A673 (cell line): ENCODE measurements at regions not wholly inside any gene's neighbourhood (a gene's known extent, or its start where the extent isn't known, plus 50 kb on each side); places are given as distances from the start of the nearest gene placed in this dataset.

Experiments used
- CTCF ChIP-seq: fragments of 300-800, 200-600 bp; sonication (generic); conservative IDR thresholded peaks from 2 replicates; pipeline ENCODE4 v1.5.1; 2017; ENCODE audit warnings: low read depth, mild to moderate bottlenecking, antibody characterized with exemption, low read length, moderate library complexity, mixed read lengths
- EZH2 ChIP-seq: fragments of 200-600 bp; sonication (generic); IDR thresholded peaks from 2 replicates; pipeline ENCODE4 v1.6.1; 2017; ENCODE audit warnings: borderline replicate concordance, low read depth, mild to moderate bottlenecking, mixed read lengths, antibody characterized with exemption, low read length; ENCODE audit not compliant: poor library complexity, severe bottlenecking

GRCh38 chrX:144295921-144296320 lies 412.1 kb downstream of the UBE2NL start:
- no peak for TF ChIP-seq CTCF
- TF ChIP-seq EZH2 = no peak
